ENCODE measurements at regions not wholly inside any gene's neighbourhood (a gene's known extent, or its start where the extent isn't known, plus 50 kb on each side); places are given as distances from the start of the nearest gene placed in this dataset.

DNA sequence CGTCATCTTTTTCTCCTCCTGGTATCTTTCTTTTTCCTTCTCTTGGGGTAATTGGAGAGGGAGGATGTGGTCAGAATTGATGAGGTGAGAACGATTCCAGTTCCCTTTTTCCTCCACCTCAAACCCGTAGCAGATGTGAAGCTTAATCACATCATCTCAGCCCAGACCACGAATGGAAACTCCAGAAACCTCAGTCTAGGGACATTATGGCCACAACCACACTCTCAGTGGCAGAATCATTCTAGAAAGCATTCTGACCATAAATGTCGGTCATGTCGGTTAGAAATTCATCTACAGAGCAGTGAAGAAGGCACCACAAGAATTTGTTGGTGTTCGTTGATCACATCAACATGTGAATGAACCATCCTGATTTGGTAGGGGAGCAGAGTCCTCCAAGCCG, 78.7 kb downstream of the GATA3 start:
- TF ChIP-seq SPI1 (IDR thresholded peaks at IDR 0.05; ENCODE audit: borderline replicate concordance, low read depth) (peak; percentile 79), POLR2AphosphoS5 (IDR thresholded peaks at IDR 0.05; ENCODE audit: low read depth) (peak; percentile 93), GABPA (IDR thresholded peaks at IDR 0.05; ENCODE audit: low read depth) (no peak)
- TF ChIP-seq, protein P1, sequence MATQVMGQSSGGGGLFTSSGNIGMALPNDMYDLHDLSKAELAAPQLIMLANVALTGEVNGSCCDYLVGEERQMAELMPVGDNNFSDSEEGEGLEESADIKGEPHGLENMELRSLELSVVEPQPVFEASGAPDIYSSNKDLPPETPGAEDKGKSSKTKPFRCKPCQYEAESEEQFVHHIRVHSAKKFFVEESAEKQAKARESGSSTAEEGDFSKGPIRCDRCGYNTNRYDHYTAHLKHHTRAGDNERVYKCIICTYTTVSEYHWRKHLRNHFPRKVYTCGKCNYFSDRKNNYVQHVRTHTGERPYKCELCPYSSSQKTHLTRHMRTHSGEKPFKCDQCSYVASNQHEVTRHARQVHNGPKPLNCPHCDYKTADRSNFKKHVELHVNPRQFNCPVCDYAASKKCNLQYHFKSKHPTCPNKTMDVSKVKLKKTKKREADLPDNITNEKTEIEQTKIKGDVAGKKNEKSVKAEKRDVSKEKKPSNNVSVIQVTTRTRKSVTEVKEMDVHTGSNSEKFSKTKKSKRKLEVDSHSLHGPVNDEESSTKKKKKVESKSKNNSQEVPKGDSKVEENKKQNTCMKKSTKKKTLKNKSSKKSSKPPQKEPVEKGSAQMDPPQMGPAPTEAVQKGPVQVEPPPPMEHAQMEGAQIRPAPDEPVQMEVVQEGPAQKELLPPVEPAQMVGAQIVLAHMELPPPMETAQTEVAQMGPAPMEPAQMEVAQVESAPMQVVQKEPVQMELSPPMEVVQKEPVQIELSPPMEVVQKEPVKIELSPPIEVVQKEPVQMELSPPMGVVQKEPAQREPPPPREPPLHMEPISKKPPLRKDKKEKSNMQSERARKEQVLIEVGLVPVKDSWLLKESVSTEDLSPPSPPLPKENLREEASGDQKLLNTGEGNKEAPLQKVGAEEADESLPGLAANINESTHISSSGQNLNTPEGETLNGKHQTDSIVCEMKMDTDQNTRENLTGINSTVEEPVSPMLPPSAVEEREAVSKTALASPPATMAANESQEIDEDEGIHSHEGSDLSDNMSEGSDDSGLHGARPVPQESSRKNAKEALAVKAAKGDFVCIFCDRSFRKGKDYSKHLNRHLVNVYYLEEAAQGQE (IDR thresholded peaks at IDR 0.05; ENCODE audit: insufficient replicate concordance, low read depth) = no peak
- TF ChIP-seq, protein P2, sequence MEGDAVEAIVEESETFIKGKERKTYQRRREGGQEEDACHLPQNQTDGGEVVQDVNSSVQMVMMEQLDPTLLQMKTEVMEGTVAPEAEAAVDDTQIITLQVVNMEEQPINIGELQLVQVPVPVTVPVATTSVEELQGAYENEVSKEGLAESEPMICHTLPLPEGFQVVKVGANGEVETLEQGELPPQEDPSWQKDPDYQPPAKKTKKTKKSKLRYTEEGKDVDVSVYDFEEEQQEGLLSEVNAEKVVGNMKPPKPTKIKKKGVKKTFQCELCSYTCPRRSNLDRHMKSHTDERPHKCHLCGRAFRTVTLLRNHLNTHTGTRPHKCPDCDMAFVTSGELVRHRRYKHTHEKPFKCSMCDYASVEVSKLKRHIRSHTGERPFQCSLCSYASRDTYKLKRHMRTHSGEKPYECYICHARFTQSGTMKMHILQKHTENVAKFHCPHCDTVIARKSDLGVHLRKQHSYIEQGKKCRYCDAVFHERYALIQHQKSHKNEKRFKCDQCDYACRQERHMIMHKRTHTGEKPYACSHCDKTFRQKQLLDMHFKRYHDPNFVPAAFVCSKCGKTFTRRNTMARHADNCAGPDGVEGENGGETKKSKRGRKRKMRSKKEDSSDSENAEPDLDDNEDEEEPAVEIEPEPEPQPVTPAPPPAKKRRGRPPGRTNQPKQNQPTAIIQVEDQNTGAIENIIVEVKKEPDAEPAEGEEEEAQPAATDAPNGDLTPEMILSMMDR (IDR thresholded peaks at IDR 0.05; ENCODE audit: insufficient read depth, low read length) = no peak
- Histone ChIP-seq H3K27ac (replicated peaks) (no peak overlapping the region), H3K4me3 (replicated peaks; ENCODE audit: insufficient read depth, low read length) (no peak overlapping the region), H3K27me3 (ENCODE audit: insufficient read depth, poor library complexity, severe bottlenecking) (no peaks in the 10 kb centered on the region)
- DNase-seq (ENCODE audit: low read depth in 1 of 2, low spot score in 1 of 2) = peak in 1 of 2 experiments; percentile 18

DNA sequence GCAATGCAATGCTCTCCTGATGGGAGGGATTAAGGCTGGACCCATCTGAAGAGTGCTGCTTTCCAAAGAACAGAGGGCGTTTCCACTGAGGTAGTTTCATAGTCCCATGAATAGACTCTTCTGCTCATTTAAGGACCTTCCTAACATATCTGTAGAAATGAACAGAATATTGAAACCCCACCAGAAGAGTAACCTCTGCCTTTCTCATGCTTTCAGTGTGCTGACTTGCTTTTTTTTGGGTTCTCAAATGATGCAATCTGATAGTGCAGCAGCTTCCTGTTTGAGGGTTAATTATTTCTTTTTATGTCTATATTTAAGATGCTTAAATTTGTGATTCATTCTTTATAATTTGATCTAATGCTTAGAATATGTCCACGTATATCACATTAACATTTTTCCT, 82.2 kb downstream of the GATA3 start:
- Histone ChIP-seq H3K27me3 (ENCODE audit: insufficient read depth, poor library complexity, severe bottlenecking) (no peaks in the 10 kb centered on the region), H3K4me3 (replicated peaks; ENCODE audit: insufficient read depth, low read length) (no peak overlapping the region), H3K27ac (replicated peaks) (no peak overlapping the region)
- DNase-seq (ENCODE audit: low read depth in 1 of 2, low spot score in 1 of 2) = no peak
- TF ChIP-seq POLR2AphosphoS5 (IDR thresholded peaks at IDR 0.05; ENCODE audit: low read depth) = no peak
- TF ChIP-seq SPI1 (IDR thresholded peaks at IDR 0.05; ENCODE audit: borderline replicate concordance, low read depth) = no peak
- TF ChIP-seq, protein P1 (IDR thresholded peaks at IDR 0.05; ENCODE audit: insufficient replicate concordance, low read depth) = no peak
- TF ChIP-seq, protein P2 (IDR thresholded peaks at IDR 0.05; ENCODE audit: insufficient read depth, low read length) = no peak
- no peak for TF ChIP-seq GABPA (IDR thresholded peaks at IDR 0.05; ENCODE audit: low read depth)

GRCh38 chr10:8137272-8137681, 82.8 kb downstream of the GATA3 start:
- H3K27ac ChIP-seq (replicated peaks) = no peak overlapping the region
- TF ChIP-seq, protein P1 (IDR thresholded peaks at IDR 0.05; ENCODE audit: insufficient replicate concordance, low read depth) = no peak
- TF ChIP-seq SPI1 (IDR thresholded peaks at IDR 0.05; ENCODE audit: borderline replicate concordance, low read depth) (no peak), GABPA (IDR thresholded peaks at IDR 0.05; ENCODE audit: low read depth) (no peak), POLR2AphosphoS5 (IDR thresholded peaks at IDR 0.05; ENCODE audit: low read depth) (no peak)
- TF ChIP-seq, protein P2 (IDR thresholded peaks at IDR 0.05; ENCODE audit: insufficient read depth, low read length) = no peak
- no peaks in the 10 kb centered on the region for H3K27me3 ChIP-seq (ENCODE audit: insufficient read depth, poor library complexity, severe bottlenecking)
- no peak for DNase-seq (ENCODE audit: low read depth in 1 of 2, low spot score in 1 of 2)
- H3K4me3 ChIP-seq (replicated peaks; ENCODE audit: insufficient read depth, low read length) = no peak overlapping the region

Measured in HL-60 (cell line).